GM21529 (cell line): ENCODE measurements at regions not wholly inside any gene's neighbourhood (a gene's known extent, or its start where the extent isn't known, plus 50 kb on each side); places are given as distances from the start of the nearest gene placed in this dataset.
"Not testable (repeated sequence)": the region's sequence is repeated elsewhere in the genome, so short reads cannot be mapped to it uniquely, and the experiment has no call there.

Experiments used
- ATAC-seq: cut with Tn5 transposase; IDR thresholded peaks from one replicate; pipeline ENCODE4 v1.9.1; 2021; ENCODE audit not compliant: unreplicated experiment

DNA sequence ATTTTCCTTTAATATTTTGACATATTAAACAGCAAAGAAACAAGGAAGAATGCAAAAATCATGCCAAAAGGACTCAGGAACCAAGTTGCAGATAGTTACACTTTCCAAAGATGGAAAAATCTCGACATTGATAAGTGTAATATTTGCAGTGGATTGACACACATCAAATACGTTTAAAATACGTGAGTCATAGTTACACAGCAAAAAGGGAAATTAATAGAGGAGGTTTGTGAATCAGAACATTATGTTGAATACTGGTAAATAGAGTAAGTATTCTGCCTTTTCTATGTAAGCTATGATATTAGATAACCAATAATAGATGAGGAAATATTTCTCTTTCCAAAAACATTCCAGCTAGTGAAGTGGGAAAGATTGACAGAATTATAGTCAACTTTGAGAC, 1761.3 kb upstream of the IGFBP7 start:
- ATAC-seq: no peak

- no peak for ATAC-seq
Observed at GRCh38 chr4:58849026-58849425, 1738.8 kb upstream of the IGFBP7 start.

DNA sequence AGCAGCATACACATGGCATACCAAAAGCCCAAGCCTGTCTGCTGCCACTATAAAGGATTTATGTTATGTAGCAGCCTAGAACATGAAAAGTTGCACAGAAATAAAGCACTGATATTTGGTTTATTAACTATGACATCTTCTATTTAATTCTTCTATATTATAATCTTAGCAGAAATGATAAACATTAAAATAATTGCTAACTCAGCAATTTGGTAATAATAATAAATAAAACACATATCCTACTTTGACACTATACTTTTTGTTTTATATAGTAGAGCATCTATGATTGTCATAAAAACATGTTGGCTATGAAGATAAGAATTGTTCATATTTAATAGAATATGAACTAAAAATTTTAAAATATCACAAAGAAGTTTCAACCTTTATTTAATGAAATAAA, 1733.3 kb upstream of the IGFBP7 start:
- no peak for ATAC-seq

DNA sequence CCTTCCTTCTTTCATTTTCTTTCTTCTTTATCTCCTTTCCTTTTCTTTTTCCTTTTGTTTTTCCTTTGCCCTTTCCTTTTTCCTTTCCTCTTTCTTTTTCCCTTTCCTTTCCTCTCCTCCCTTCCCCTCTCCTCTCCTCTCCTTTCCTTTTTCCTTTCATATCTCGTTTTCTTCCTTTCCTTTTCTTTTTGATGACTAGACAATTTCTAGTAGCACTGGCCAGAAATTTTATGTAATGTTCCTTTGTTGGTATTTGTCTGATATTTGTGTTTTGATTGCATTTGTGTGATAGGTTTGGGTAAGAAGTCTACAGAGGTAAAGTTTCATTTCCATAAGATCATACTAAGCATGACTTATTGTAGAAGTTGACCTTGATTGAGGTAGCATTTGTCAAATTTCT, 1722.9 kb upstream of the IGFBP7 start:
- ATAC-seq: no peak

GRCh38 chr4:58825278-58825677, 1715.1 kb upstream of the IGFBP7 start:
- no peak for ATAC-seq

- not testable (repeated sequence) for ATAC-seq
Observed at GRCh38 chr4:58818560-58818959, 1708.4 kb upstream of the IGFBP7 start.

- no peak for ATAC-seq
Observed at GRCh38 chr4:58809948-58810347, 1699.8 kb upstream of the IGFBP7 start.

- no peak for ATAC-seq
Observed at GRCh38 chr4:58809366-58809765, 1699.2 kb upstream of the IGFBP7 start.

DNA sequence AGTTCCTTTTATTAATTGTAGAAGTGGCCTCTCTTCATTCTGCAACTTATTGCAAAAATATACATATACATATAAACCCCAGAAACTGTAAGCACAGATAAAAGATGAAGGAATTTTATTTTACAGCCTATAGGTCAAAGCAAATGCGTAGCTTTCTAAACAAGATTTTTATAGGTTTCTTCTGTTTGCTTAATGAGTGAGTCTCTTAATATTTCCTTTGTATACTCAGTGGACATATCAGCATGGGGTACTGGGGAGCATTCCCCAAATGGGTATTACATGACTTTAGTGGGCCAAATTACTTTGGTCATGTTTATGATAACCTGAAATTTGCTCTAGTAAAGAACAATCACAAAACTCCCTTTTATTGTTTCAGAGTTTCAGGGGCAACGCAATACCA, 1698.6 kb upstream of the IGFBP7 start:
- no peak for ATAC-seq

DNA sequence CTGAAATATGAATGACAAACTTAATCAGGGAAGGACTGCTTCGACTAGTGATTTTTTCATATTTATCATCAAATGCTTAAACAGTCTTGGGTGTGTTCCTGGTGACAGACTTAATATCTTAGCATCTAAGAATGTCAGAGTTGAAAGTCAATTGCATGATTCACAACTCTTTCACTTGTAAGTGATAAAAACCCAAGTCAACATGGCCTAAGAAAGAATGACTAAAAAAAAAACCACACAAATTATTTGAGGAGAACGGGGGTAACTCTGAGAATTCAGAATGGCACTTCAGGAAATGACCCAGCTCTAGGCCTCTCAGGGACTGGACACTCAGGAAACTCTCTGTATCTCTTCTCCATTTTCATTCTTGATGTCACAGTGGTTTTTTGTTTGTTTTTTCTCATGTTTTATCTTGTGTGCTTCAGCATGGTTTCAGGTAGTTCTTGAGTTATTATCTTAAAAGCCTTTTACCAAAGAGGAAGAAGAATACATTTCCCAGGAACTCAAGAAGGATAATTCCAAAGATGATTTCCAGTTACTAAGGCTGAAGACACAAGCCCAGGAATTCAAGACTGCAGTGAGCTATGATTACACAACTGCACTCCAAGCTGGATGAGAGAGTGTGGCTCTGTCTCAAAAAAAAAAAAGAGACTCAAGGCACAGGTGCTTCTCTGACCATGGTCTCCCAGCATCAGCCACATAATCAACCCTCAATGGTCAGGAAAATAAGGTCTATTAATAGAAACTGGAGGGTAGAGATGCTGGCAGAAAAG, 1697.8 kb upstream of the IGFBP7 start:
- ATAC-seq: no peak

DNA sequence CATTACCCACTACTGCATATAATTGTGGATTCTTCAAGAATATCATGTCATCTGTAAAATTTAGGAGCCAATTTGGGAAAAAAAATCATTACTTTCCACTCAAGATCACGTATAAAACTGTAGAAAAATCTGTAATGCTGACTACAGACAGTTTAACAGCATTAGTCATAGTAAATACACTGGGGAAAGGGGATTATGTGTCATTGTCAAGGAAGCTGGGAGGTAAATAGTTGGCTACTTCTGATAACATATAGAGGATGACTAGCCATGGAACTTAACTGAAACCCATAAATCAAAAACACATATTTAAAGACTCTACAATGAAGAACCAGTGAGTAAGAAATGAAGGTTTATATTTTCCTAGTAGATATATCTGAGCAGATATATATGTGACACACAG, 1666.4 kb upstream of the IGFBP7 start:
- ATAC-seq: no peak

DNA sequence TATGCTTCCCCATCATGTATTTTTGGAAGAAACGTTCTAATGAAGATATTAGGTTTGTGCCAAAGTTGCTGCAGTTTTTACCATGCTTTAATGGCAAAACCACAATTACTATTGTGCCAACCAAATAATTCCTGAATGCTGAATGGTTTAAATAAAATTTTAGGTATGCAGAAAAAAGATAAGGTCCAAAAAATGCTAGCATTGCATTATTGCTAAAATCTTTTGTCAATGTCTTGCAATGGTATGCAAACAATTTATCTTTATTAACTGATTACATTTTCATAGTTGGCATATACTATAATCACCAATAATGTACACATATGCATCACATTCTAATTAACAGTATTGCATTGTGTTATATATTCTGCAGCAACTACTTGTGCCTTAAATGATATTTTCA, 1657.4 kb upstream of the IGFBP7 start:
- ATAC-seq: no peak

DNA sequence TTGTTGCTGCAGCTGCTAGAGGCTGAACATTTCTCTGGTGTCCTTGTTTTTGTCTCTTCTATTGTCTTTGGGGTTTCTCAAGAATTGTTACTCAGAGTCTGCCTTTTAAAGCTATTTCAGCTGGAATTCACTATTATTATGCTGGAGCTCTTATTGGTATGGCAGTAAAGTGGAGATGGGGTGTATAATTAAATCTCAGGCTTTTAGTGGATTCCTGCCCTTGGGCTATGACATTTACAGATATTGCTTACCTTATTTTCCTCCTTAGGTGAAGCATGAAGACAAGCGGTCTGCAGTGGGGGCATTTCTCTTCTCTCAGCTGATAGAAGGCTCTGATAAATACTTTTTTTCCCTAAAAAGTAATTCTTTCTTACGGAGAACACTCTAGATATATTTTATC, 1656.6 kb upstream of the IGFBP7 start:
- ATAC-seq: no peak

DNA sequence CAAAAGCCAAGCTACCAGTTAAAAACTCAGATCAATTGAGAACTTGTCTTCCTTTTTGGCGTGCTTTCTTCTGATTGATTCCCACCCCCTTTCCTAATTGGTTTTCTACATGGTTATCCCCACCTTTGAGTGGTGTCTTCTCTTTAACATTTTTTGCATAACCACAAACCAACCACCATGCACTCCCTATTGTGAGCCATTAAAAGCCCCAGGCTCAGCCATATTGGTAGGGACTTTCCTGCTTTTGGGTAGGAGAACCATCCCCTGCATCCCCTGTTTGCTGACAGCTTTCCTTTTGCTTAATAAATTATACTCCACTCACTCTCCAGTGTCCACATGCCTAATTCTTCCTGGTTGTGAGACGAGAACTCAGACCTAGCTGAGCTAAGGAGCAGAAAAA, 1651.4 kb upstream of the IGFBP7 start:
- no peak for ATAC-seq

DNA sequence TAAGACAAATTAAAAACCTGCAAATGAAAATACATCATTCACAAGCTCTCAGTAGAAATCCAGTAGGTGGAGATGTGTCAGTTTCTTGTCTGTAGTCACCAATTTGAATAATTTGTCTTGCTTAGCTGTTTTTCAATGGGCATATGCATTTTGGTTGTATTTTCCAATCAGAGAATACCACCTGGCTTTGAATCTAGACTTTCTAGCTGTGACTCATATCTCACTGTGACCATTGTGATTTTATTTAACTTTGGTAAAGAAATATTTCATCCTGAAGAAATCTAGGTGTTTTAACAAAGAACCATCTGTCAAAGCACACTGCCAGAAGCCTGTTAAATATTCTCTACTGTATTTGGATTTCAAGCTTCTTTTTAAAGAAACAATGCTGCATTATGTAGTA, 1650.6 kb upstream of the IGFBP7 start:
- no peak for ATAC-seq

- ATAC-seq: no peak
Observed at GRCh38 chr4:58760100-58760499, 1649.9 kb upstream of the IGFBP7 start.

DNA sequence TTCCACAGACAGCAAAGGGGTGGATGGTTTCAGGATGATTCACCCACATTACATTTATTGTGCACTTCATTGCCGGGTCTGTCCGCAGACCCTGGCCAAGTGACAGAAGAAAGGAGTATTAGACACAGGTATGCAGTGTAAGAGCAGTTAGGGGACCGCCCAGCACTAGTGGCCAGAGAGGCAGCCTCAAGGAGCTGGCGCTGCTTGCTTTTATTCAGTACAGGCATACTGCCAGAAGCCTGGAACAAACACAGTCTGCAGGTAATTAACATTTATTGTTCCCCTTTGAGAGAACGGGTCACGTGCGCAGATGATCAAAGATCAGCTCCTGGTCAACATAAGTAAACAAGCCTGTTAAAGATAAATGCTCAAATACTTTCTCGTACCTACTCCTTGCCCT, 1639.0 kb upstream of the IGFBP7 start:
- no peak for ATAC-seq

DNA sequence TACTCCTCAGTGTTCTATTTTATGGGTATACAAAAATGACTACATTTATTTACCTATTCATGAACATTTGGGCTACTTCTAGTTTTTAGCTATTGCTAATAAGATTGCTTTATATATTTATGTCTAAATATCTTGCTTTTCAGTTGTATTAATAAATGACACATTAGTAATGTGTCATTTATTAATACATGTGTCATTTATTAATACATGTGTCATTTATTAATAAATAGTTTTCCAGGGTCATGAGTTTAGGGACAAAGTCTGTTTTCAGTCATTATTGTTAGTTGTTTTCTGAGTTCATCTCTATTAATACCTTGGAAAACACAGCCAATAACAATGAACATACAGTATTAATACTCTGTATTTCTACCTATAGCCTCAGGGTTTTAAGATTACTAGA, 1630.7 kb upstream of the IGFBP7 start:
- no peak for ATAC-seq

GRCh38 chr4:58739275-58739674, 1629.1 kb upstream of the IGFBP7 start:
- no peak for ATAC-seq

GRCh38 chr4:58738375-58738774, 1628.2 kb upstream of the IGFBP7 start:
- no peak for ATAC-seq

DNA sequence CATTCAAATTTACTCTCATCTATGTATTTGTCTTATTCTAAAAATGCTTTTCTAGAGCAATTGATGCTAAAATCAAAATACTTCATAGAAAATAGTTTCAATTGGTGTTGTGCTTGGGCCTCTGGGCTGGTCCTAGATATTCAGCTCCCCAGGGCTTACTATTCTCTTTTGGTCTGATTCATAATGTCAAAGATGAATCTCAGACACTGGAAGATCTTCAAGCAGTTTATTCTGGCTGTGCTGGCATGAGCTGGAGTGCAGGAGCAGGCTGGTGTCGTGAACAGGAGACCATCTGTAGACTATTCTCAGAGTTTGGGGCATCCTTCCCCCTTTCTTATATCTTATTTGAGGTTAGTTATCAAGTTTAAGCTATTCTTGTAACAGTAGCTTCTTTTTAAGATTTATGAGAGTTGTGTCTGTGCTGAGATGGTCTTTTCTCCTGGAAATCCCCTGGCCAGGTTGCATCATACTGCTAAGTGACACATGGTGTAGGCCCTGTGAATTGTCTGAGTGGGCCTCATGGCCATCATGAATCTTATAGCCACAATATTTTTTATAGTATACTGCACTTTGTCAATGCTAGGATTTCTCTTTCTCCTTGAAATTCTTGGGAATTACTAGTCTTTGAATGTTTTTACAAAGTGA, 1624.0 kb upstream of the IGFBP7 start:
- no peak for ATAC-seq

DNA sequence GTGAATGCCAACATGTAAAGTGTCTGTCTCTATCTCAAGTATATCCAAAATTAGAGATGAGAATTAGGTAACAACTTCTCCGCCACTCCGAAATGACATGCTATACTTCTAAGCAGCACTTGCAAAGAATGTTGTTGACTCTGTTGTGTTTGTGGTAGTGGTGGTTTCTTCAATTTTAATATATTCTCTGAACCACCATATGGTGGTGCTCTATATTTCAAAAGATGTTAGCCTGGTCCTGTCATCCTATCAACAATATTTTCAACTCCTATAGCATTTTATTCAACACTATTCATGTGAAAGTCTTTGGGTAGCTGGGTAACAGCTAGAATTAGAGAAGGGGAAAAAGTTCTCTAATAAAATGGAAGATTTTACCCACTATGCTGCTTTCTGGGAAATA, 1622.8 kb upstream of the IGFBP7 start:
- no peak for ATAC-seq

- no peak for ATAC-seq
Observed at GRCh38 chr4:58723954-58724353, 1613.8 kb upstream of the IGFBP7 start.
